ENCODE measurements at regions not wholly inside any gene's neighbourhood (a gene's known extent, or its start where the extent isn't known, plus 50 kb on each side); places are given as distances from the start of the nearest gene placed in this dataset.

- TF ChIP-seq POLR2AphosphoS5 (IDR thresholded peaks at IDR 0.05; ENCODE audit: low read depth, low read length) (no peak), POLR2A (IDR thresholded peaks at IDR 0.05; ENCODE audit: borderline replicate concordance, extremely low read depth, insufficient read depth, insufficient read length) (no peak), EZH2phosphoT487 (IDR thresholded peaks at IDR 0.05; ENCODE audit: borderline replicate concordance) (no peak), RAD21 (IDR thresholded peaks at IDR 0.05; ENCODE audit: low read depth) (no peak), CTCF (IDR thresholded peaks at IDR 0.05 in 2 of 3, conservative IDR thresholded peaks at IDR 0.05 in 1 of 3; ENCODE audit: borderline replicate concordance in 1 of 3, insufficient read depth in 1 of 3, low read depth in 2 of 3, low read length in 2 of 3) (no peak), FOSL1 (IDR thresholded peaks at IDR 0.05; ENCODE audit: low read depth) (no peak), TCF7L2 (IDR thresholded peaks at IDR 0.05; ENCODE audit: borderline replicate concordance, extremely low read depth, insufficient read depth, insufficient read length) (no peak), EZH2 (IDR thresholded peaks at IDR 0.05) (no peak), MAX (IDR thresholded peaks at IDR 0.05) (no peak), CEBPB (IDR thresholded peaks at IDR 0.05; ENCODE audit: low read depth) (no peak)
Measured at GRCh38 chr12:24661657-24662096, 287.2 kb downstream of the BCAT1 start.

All from HCT116 (cell line).